ENCODE measurements at regions not wholly inside any gene's neighbourhood (a gene's known extent, or its start where the extent isn't known, plus 50 kb on each side); places are given as distances from the start of the nearest gene placed in this dataset.
"Not testable (repeated sequence)": the region's sequence is repeated elsewhere in the genome, so short reads cannot be mapped to it uniquely, and the experiment has no call there.

DNA sequence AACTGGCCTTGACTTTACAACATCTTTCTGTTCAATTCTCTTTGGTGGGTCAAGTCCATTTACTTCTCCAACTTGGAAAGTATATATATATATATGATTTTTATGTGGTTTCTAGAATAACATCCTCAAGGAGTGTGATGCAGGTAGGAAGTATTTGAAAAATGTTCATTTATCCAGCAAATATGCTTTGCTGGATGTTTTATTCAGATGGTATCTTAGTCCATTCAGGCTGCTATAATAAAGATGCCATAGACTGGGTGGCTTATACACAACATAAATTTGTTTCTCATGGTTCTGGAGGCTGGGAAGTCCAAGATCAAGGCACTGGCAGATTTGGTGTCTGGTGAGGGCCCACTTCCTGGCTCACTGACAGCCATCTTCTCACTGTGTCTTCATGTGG is 168.7 kb upstream of the RASGRP1 start:
- DNase-seq (ENCODE audit: low read depth in 2 of 2) = no peak

DNA sequence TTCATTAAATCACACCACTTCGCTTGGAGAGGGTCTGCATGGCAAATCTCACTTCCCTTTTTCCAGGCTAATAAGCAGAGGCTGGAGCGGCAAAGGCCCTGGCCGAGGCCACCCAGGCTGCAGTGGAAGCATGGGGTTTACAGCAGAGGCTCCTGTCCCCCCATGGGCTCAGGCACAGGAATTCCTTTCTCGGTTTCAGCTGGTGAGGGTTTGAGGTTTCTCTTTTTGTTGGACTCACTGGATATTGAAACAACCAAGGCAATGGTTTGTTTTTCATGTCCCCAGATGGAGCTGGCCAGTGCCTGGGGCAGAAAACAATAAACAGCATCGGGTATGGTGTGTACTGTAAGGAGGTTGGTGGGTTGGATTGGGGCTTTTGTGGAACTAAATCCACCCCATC is 175.6 kb upstream of the RASGRP1 start:
- no peak for DNase-seq (ENCODE audit: low read depth in 2 of 2)

DNA sequence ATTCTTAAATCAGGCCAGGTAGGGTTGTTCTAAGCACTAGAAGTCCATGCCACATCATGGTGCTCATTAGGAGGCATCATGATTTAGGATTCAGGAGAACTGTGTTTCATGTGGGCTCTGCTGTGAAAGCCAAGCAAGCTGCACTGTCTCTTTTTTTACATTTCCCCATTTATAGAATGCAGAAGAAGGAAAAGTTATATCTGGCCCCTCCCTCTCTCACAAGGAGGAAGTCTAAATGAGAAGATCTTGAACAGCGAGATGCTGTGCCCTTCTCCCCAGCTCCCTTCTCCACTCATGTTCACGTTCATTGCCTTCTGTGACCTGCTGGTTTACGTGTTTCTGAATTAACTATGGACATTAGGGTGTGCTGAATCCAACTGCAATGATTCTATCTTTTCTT is 178.5 kb upstream of the RASGRP1 start:
- no peak for DNase-seq (ENCODE audit: low read depth in 2 of 2)

DNA sequence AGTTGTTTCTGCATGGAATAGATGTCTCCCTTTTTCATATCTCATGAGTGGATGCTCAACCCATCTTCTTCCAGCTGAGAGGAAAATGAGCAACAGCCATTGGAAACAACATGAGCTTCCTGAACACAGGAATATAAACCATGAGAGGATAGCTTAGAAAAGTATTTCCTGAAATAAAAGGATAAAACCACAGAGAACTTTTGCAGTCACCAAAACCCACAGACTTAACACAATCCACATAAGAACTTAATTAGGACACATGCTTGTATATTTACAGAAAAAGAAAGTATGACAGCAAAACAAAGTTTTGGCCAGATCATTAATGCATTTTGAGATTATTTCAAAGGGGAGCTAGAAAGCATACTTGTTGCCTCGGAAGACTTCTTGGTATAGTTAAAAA is 180.5 kb upstream of the RASGRP1 start:
- peak in 1 of 2 donors; percentile 5 for DNase-seq (ENCODE audit: low read depth in 2 of 2)

DNA sequence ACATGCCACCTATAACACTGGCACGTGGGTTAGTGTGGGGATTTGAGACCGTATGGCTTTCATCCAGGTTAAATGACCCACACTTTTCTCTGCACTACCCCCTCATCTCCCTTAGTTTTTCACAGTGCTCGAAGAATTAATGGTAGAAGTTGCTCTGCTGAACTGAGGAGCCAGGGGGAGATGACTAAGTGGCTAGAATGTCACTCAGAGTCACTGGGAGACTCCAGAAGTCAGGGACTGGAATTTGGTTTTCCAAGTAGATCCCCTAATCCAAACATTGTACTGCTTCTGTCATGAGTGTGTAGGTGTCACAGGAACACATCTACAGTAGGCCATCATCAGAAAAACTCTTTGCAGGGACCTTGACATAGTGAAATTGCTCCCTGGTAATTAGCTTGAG is 181.0 kb upstream of the RASGRP1 start:
- no peak for DNase-seq (ENCODE audit: low read depth in 2 of 2)

DNA sequence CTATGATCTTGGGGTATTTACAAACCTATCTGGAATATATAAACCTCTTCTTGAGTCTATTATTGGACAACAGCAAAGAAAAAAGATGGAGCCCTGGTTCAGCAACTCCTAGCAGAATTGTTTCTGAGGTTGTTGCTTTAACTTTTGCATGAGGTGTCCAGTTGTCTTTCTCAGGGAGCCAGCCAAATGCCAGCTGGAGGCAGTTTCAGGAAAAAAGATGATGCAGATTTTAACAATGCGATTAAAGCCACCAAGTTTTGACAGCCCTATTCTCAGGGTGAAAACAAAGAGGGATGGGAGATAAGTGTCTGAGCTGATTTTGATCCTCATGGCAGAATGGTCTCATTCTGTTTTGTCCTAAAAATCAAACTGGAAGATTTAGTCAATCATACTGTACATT is 181.6 kb upstream of the RASGRP1 start:
- DNase-seq (ENCODE audit: low read depth in 2 of 2) = no peak

DNA sequence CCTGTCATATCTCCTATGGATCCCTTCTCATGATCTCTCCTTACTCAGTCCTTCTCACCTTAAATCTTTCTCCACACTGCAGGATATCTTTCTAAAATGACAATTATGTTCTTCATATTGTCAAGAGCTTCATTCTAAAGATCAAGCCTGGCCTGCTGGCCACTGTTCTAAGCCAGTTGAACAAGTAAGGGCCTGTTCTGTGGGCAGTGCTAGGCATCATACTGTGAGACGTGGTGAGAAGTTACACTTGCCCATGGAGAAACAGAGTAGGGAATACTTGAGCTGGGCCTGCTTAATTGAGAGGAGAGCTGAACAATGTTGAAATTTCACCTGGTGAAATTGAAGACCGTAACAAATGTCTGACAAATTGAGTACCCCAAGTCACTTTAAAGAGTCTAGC is 184.1 kb upstream of the RASGRP1 start:
- DNase-seq (ENCODE audit: low read depth in 2 of 2) = no peak

DNA sequence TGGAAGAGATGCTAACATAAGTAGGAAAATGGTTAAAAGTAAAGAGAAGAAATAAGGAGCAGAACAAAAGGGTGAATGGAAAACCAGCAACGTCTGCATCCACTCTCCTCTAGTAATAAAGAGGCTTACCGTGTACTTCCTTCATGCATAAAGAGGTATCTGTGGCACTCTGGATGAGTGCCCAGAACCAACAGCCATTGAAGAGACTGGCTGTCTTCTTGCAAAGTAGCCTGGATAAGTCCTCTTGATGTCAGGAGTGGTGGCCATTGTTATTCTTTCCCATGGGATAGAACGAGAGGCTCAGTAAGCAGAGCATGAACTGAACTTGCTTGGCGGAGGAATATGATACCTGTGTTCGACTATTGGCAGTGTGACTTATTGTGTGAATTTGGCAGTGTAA is 186.2 kb upstream of the RASGRP1 start:
- no peak for DNase-seq (ENCODE audit: low read depth in 2 of 2)

DNA sequence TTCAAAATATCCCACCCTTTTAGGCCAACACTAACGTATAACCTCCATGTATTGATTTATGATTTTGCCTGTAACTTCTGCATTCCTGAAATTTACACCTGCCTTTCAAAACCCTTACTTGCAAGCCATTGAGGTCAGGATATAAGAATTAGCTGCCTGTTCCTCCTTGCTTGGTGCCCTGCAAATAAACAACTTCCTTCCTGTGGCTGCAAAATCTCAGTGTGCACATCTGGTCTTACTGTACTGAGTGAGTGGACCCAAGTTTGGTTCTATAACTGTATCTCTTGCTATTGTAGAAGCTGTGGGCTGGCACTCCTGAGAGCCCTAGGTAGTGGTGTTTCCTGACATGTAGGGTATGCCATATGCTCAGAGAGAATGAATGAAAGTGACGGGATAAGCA is 191.1 kb upstream of the RASGRP1 start:
- no peak for DNase-seq (ENCODE audit: low read depth in 2 of 2)

DNA sequence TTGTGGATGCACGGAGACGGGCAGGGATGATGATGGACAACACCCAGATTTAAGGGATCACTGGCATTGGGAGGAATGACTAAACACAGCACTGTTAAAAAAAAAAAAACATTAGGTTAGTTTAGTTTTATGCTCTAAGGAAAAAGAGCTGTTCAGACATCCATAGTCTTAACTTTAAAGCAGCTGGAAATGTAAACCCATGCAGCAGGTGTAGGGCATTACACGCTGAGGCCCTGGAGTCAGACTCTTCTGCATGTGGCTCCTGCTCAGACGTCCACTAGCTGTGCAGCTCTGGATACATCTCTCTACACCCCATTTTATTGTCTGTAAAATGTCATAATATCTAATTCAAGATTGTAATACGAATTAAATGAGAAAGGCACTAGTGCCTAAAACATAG is 191.8 kb upstream of the RASGRP1 start:
- DNase-seq (ENCODE audit: low read depth in 2 of 2) = no peak

DNA sequence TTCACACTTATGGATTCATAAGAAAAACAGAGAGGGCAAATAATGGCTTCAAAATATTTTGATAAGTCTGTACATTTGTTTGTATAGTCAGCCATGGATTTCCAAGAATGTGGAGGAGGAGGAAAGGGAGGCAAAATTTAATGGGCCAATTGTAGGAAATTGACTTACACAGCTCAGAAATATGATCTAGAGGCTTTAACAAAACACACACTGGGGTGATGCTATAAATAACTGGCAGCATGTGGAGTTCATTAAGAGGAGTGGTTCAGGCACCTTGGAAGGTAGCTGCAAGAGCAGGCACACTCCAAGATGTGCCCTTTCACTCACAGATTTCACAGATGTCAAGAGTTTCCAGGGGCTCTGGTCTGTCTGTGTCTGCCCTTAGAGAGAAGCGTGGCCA is 193.4 kb upstream of the RASGRP1 start:
- DNase-seq (ENCODE audit: low read depth in 2 of 2) = no peak

DNA sequence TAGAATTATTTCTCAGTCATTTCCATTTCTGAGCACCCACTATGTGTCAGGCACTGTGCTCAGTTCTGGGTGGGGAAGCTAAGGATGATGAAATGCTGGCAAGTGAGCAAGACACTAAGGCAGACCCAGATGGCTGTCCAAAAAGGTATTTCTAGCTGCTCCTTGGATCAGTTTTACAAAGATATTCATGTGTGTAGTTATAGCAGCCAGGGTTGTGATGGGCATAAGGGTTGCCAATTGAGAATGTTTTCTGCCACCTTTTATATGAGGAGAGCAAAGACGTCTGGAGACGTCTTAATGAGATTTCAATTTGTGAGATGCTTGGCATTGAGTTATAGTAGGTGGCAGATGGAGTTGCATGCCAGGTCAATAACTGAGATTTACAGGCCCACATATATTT is 197.1 kb upstream of the RASGRP1 start:
- DNase-seq (ENCODE audit: low read depth in 2 of 2) = no peak

DNA sequence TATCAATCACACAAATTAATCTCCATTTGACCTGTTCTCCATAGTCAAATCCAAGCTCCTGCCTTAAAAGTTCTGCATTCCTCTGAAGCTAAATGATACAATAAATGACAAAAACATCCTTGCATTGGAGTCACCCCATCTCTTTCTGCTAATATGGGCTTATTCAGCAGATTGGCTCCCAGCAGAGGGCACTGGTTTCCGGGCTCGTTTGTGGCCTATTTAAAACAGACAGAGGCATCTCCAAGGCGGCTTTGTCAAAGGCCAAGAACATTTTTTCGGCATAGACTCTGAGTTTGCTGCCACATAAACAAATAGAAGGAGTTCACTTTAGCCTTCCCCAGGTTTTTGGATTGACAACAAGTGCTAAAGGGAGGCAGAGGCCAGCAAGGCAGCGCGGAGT is 204.4 kb upstream of the RASGRP1 start:
- peak; percentile 10 to 23 for DNase-seq (ENCODE audit: low read depth in 2 of 2)

DNA sequence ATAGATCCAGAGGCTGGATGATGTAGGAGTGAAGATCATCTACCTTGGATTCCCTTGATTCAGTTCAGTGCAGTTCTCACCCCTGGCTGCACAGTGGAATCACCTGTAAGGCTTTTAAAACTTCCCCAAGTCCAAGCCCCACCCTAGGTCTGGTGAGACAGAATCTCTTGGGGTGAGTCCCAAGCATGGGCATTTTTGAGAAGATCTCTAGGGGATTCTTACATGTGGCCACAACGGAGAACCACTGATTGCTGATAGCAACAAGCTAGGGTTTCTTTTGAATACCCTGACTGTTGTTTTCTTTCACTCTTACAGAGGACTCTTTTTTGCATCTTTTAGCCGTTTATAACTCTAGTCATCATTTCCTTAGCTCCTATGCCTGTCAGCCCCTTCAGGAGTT is 204.9 kb upstream of the RASGRP1 start:
- no peak for DNase-seq (ENCODE audit: low read depth in 2 of 2)

DNA sequence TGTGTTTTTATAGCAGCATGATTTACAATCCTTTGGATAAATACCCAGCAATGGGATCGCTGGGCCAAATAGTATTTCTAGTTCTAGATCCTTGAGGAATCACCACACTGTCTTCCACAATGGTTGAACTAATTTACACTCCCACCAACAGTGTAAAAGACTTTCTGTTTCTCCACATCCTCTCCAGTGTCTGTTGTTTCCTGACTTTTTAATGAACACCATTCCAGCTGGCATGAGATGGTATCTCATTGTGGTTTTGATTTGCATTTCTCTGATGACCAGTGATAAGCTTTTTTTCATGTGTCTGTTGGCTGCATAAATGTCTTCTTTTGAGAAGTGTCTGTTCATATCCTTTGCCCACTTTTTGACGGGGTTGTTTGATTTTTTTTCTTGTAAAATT is 209.5 kb upstream of the RASGRP1 start:
- DNase-seq (ENCODE audit: low read depth in 2 of 2) = not testable (repeated sequence)

DNA sequence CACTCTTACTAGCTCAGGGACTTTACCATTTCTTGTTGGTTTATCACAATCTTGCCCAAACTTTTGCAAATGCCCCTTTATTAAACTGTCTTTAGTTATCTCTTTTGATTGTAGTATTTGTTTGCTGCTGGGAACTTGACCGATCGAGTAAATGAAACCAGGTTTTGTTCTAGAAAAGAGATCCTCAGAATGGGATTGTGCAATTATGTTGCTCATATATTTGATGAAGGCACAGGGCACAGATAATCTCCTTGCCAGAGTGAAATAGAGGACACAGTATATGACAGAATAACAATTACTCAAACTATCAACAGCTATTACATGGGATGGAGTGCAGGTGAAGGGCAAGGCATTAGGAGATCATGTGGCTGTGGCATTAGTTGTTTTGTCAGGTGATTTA is 216.6 kb upstream of the RASGRP1 start:
- no peak for DNase-seq (ENCODE audit: low read depth in 2 of 2)

DNA sequence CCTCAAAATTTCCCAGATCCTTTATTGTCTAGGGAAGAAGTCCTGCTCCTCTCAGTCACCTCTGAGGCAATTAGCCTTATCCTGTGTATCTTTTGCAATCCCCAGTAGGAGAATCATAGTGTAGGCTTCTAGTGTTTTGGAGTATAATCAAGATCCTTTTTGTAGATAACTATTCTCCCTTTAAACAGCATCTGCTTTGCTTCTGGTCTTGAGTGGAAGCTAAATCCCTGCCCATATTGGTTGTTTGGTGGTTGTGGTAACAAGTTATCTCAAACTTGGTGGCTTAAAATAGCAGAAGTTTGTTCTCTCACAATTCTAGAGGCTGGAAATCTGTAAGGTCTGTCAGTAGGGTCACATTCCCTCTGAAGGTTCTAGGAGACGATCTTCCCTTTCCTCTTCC is 217.5 kb upstream of the RASGRP1 start:
- DNase-seq (ENCODE audit: low read depth in 2 of 2) = no peak

DNA sequence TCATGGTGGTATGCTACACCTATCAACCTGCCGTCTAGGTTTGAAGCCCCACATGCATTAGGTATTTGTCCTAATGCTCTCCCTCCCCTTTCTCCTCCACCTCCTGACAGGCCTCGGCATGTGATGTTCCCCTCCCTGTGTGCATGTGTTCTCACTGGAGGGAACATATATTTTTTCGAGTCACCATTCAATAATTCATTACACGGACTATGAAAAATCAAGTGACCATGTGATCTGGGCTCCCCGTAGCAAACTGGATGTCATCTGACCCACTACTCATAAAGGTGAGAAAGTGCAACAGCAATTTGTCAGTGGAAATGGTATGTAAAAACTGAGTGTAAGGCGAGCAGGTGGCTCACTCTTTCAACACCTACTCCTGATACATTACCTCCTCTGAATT is 224.3 kb upstream of the RASGRP1 start:
- no peak for DNase-seq (ENCODE audit: low read depth in 2 of 2)

DNA sequence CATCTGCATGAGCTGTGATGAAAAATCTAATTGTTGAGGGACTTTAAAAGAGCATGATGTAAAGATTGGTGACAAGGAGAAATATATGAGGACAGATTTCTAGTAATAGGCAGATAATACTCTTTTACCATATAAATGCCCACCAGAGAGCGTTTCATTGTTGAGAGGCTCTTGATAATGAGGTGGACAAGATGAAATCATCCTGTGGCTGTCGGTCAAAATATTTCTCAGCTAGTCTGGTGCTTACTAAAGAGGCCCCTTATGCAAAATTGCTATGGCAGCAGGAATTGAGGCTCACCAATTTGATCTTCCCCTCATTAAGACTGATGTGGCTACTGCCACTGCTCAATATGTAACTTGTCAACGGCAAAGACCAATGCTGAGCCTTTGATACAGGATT is 225.0 kb upstream of the RASGRP1 start:
- no peak for DNase-seq (ENCODE audit: low read depth in 2 of 2)

DNA sequence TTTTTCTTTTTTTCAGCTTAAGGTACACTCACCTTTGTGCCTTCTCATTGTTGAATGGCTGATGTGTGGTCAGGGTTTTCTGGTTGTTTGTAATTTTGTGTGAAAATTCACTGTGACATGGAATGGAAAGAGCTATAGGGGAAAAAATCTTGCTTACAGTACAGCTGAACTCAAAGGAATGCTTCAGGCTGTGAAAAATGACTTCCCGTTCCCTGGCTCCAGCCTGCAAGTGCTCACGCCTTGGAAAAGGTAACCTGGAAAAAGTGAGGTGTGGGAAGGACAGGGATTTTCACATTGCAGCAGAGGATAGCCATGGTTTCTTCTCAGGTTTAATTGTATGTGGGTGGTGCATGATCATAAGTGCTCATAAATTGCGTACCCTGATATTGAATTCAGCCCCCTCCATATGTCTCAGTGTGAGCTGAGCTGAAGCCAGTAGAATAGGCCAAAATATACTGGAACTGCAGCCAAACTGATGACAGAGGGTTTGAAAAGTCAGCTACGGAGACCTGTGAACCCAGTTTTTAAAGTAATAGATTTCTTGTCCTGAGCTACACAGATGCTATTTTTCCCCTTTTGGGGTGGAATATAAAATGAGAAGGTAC is 228.7 kb upstream of the RASGRP1 start:
- peak in 1 of 2 donors; percentile 68 for DNase-seq (ENCODE audit: low read depth in 2 of 2)

DNA sequence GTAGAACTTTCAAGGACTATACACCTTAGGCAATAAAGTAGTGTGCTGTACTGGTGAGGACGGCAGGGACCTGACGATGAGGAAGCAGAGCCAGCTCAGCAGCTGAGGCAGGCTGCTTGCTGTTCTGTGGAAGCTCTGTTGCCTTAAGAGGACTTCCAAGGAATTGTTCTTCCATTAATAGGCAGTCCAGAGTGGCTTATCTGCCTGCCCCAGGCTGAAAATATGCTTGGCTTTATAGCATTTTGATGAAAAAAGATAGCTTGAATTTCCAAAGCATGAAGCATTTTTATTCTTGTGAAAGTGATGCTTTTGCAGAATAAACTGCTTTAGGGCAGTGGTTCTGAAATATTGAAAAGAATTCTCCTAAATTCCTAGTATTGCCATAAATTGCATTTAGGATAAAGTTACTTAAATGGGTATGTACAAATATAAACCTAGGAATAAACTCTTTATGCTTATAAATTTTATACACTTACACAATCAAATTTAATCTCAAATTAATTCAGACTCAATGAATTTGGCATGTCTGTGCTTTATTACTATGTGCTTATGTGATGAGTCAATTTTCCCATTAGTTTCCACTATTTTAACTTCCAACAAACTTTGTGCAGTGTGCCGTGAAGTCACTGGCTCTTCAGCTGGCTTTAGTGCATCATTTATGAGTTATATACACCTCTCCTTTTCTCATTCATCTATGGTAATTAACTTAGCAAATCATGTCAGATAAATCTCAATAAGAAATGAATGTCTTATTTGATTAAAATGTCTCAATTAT is 231.0 kb upstream of the RASGRP1 start:
- no peak for DNase-seq (ENCODE audit: low read depth in 2 of 2)

DNA sequence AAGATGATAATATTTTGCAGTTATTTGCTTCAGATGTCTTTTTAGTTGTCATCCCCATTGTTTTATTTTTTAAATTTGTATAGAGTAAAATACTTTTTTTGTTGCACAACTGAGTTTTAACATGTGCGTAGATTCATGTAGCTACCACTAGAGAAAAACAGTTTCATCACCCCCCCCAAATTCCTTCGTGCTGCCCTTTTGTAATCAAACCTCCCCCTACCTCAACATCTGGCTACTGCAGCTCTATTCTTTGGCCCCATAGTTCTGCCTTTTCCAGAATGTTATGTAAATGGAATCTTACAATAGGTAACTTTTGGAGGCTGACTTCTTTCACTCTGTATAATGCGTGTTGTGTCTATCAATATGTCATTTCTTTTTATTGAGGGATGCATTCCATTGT is 232.0 kb upstream of the RASGRP1 start:
- no peak for DNase-seq (ENCODE audit: low read depth in 2 of 2)

DNA sequence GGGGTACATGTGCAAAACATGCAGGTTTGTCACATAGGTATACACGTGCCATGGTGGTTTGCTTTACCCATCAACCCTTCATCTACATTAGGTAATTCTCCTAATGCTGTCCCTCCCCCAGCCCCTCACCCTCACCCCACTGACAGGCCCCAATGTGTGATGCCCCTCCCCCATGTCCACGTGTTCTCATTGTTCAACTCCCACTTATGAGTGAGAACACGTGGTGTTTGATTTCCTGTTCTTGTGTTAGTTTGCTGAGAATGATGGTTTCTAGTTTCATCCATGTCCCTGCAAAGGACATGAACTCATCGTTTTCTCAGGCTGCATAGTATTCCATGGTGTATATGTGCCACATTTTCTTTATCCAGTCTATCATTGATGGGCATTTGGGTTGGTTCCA is 232.9 kb upstream of the RASGRP1 start:
- not testable (repeated sequence) for DNase-seq (ENCODE audit: low read depth in 2 of 2)

DNA sequence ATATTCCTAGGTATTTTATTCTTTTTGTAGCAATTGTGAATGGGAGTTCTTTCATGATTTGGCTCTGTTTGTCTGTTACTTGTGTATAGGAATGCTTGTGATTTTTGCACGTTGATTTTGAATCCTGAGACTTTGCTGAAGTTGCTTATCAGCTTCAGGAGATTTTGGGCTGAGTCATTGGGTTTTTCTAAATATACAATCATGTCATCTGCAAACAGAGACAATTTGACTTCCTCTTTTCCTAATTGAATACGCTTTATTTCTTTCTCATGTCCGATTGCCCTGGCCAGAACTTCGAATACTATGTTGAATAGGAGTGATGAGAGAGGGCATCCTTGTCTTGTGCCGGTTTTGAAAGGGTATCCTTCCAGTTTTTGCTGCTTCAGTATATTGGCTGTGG is 234.6 kb upstream of the RASGRP1 start:
- not testable (repeated sequence) for DNase-seq (ENCODE audit: low read depth in 2 of 2)
